Activated naive CD8-positive, alpha-beta T cell treated with anti-CD3 and anti-CD28 coated beads for 36 hours (primary cell): ENCODE measurements at regions not wholly inside any gene's neighbourhood (a gene's known extent, or its start where the extent isn't known, plus 50 kb on each side); places are given as distances from the start of the nearest gene placed in this dataset.
"Not testable (repeated sequence)": the region's sequence is repeated elsewhere in the genome, so short reads cannot be mapped to it uniquely, and the experiment has no call there.

Source experiments
- DNase-seq: peaks from one replicate; pipeline ENCODE4 v3.0.0; 2021
- H3K27ac Mint-ChIP-seq: one replicate; pipeline ENCODE4 v1.8.0; 2022; ENCODE audit warnings: mild to moderate bottlenecking, moderate library complexity, mixed read lengths
- H3K27me3 Mint-ChIP-seq: one replicate; pipeline ENCODE4 v1.8.0; 2022; ENCODE audit warnings: mild to moderate bottlenecking, mixed read lengths
- H3K36me3 Mint-ChIP-seq: one replicate; pipeline ENCODE4 v1.8.0; 2021; ENCODE audit warnings: mild to moderate bottlenecking, mixed read lengths
- H3K4me1 Mint-ChIP-seq: one replicate; pipeline ENCODE4 v1.8.0; 2021; ENCODE audit warnings: mixed read lengths
- H3K4me3 Mint-ChIP-seq: one replicate; pipeline ENCODE4 v1.8.0; 2022; ENCODE audit warnings: mild to moderate bottlenecking, moderate library complexity, mixed read lengths
- H3K9me3 Mint-ChIP-seq: one replicate; pipeline ENCODE4 v1.8.0; 2022; ENCODE audit warnings: mixed read lengths

- H3K9me3 Mint-ChIP-seq, result peaks cover 4% of the 10 kb centered on the region
- no peaks in the 10 kb centered on the region for H3K36me3 Mint-ChIP-seq
- no peak overlapping the region for H3K27ac Mint-ChIP-seq
- peaks cover 41% of the 10 kb centered on the region for H3K27me3 Mint-ChIP-seq
- no peak for DNase-seq
- no peak overlapping the region for H3K4me3 Mint-ChIP-seq
- no peaks in the 10 kb centered on the region for H3K4me1 Mint-ChIP-seq
These were observed 77.6 kb downstream of the SETD4 start for GRCh38 chr21:35982717-35983116.

DNA sequence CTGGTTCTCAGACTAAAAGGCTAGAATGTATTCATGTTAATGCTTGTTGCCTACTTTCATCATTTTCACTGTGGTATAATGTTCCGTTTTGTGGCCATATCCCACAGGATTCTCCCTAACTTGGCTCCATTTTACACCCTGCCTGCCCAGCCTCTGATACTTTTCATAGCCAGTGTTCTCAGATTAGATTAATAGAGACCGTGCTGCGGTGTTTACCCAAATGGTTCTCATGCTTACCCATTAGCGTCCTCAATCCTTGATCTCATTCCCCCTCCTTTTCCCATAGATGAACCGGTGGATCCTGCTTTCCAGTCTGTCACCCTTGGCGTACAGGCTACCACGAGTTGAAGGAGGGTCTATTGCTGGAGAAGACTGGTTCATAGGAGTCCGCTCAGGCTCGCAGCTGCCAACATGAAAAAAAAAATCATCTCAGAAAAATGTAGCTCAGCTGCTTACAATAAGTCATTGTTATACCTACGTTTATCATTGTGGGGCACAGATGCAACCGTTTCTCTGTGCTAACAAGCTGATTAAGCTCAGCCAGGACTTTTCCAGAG is 78.7 kb downstream of the SETD4 start:
- Mint-ChIP-seq H3K4me3 (no peak overlapping the region), H3K4me1 (no peaks in the 10 kb centered on the region), H3K27ac (no peak overlapping the region), H3K27me3 (peaks cover 36% of the 10 kb centered on the region), H3K9me3 (peaks cover 4% of the 10 kb centered on the region), H3K36me3 (no peaks in the 10 kb centered on the region)
- no peak for DNase-seq

DNA sequence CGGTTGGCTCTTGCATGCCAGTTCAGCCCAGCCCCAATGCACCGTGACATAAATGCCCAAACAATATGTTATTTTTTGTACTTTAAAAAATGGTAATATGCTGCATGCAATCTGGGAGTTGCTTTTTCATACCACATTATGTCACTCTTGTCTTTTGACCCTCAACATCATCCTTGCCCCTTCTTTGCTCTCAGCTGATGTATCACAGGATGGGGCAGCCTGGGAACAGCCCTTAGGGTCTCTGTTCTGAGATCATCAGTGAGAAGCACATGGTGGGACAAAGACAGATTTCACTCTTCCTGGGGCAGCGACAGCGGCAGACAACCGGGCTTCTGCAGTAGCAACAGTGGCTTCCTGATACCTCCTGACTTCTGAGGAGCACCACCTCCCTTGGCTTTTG is 79.5 kb downstream of the SETD4 start:
- peaks cover 4% of the 10 kb centered on the region for H3K9me3 Mint-ChIP-seq
- H3K4me3 Mint-ChIP-seq, result no peak overlapping the region
- no peaks in the 10 kb centered on the region for H3K36me3 Mint-ChIP-seq
- H3K27ac Mint-ChIP-seq, result no peak overlapping the region
- no peaks in the 10 kb centered on the region for H3K4me1 Mint-ChIP-seq
- DNase-seq, result no peak
- peaks cover 32% of the 10 kb centered on the region for H3K27me3 Mint-ChIP-seq

GRCh38 chr21:35977860-35978259 is 82.5 kb downstream of the SETD4 start:
- H3K4me1 Mint-ChIP-seq, H3K36me3 Mint-ChIP-seq, H3K4me3 Mint-ChIP-seq, DNase-seq, H3K27ac Mint-ChIP-seq, H3K9me3 Mint-ChIP-seq: not testable (repeated sequence)
- H3K27me3 Mint-ChIP-seq, result peaks cover 15% of the 10 kb centered on the region

DNA sequence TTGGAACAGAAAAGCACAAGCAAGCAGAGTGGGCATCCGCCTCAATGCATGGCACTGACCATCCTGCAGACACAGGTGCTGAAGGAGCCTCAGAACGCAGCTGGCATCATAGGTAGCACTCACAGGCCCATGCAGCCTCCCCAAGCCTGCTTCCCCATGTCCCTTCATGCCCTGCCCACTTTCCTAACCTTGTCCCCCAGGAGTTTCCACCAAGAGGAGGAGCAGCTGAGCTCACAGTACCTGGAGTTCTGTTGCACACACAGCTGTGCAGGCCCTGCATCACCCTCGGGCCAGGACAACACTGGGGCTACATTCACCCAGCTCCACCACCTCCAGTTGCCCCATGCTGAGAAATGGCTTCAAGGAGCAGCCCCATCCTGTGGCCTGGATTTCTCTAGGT is 83.4 kb downstream of the SETD4 start:
- H3K4me3 Mint-ChIP-seq, result no peak overlapping the region

DNA sequence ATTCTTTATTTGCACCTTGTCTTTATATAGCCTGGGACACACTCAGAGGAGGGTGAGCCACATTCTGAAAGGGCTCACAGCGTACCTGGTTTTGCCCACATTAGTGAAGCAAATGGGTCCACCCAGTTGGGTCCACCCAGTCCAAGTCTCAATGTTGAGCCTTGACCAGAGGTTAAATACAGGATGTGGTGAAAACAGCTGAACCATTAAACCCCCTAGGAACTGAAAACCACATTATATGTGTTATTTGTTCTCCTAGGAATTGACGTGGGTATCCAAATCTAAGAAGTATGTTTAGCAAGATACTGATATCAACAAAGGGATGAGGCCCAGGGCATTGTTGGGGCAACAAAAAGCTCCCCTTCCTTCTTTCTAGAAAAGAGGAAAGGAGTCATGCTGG is 83.8 kb downstream of the SETD4 start:
- DNase-seq, result no peak
- Mint-ChIP-seq H3K36me3 (no peaks in the 10 kb centered on the region), H3K9me3 (peaks cover 4% of the 10 kb centered on the region), H3K27ac (no peak overlapping the region), H3K4me3 (no peak overlapping the region), H3K4me1 (no peaks in the 10 kb centered on the region), H3K27me3 (peaks cover 13% of the 10 kb centered on the region)

More for the DNA sequence above, 83.4 kb downstream of the SETD4 start:
- no peak overlapping the region for H3K27ac Mint-ChIP-seq
- DNase-seq, result no peak
- no peaks in the 10 kb centered on the region for H3K36me3 Mint-ChIP-seq
- peaks cover 15% of the 10 kb centered on the region for H3K27me3 Mint-ChIP-seq
- no peaks in the 10 kb centered on the region for H3K4me1 Mint-ChIP-seq
- peaks cover 4% of the 10 kb centered on the region for H3K9me3 Mint-ChIP-seq

DNA sequence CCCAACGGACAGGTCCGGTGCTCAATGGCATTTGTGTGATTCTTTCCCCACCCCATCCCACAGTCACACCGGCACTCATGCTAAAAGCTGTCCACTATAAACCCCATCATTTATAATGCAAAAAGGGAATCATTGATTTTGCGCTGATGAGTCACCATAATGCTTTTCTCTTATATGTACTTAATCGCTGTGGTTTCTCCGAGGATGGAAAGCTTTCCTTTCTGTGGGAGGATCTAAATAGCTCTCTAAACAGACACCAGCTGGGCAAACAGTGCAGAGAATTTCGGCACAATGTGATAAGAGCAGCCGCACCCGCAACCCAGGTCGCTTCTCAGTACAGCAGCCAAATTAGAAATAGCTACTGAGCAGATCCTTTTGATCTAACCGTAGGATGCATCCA is 85.6 kb downstream of the SETD4 start:
- Mint-ChIP-seq H3K9me3 (peaks cover 4% of the 10 kb centered on the region), H3K27me3 (peaks cover 9% of the 10 kb centered on the region), H3K36me3 (no peaks in the 10 kb centered on the region), H3K4me3 (no peak overlapping the region), H3K27ac (no peak overlapping the region), H3K4me1 (no peaks in the 10 kb centered on the region)
- no peak for DNase-seq

DNA sequence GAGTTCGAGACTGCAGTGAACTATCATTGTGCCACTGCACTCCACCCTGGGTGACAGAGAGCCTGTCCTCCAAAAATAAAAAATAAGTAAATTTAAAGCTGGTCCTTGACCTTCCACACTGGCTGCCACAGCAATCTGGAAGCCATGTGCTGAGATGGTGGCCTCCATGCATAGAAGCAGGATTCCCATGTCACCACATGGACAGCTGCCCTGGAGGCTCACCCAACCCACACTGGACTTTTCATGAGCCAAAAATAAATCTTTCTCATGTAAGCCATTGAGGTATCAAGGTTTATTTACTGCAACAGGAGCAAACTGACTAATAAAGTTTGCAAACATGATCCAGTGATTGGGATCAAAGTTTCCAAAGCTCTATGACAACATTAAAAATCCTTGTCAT is 88.5 kb downstream of the SETD4 start:
- Mint-ChIP-seq H3K4me1 (no peaks in the 10 kb centered on the region), H3K27ac (no peak overlapping the region), H3K9me3 (no peaks in the 10 kb centered on the region), H3K36me3 (no peaks in the 10 kb centered on the region), H3K27me3 (no peaks in the 10 kb centered on the region), H3K4me3 (no peak overlapping the region)
- DNase-seq, result no peak

- Mint-ChIP-seq H3K27me3 (peaks cover under 1% of the 10 kb centered on the region), H3K4me1 (no peaks in the 10 kb centered on the region), H3K27ac (no peak overlapping the region), H3K9me3 (no peaks in the 10 kb centered on the region), H3K4me3 (no peak overlapping the region), H3K36me3 (no peaks in the 10 kb centered on the region)
- no peak for DNase-seq
These were observed 91.0 kb downstream of the SETD4 start for GRCh38 chr21:35969281-35969680.

GRCh38 chr21:35968564-35968963 is 91.8 kb downstream of the SETD4 start:
- H3K4me3 Mint-ChIP-seq, result no peak overlapping the region
- no peak for DNase-seq
- H3K4me1 Mint-ChIP-seq, result no peaks in the 10 kb centered on the region
- no peaks in the 10 kb centered on the region for H3K36me3 Mint-ChIP-seq
- no peak overlapping the region for H3K27ac Mint-ChIP-seq
- H3K9me3 Mint-ChIP-seq, result no peaks in the 10 kb centered on the region
- H3K27me3 Mint-ChIP-seq, result peaks cover 3% of the 10 kb centered on the region

DNA sequence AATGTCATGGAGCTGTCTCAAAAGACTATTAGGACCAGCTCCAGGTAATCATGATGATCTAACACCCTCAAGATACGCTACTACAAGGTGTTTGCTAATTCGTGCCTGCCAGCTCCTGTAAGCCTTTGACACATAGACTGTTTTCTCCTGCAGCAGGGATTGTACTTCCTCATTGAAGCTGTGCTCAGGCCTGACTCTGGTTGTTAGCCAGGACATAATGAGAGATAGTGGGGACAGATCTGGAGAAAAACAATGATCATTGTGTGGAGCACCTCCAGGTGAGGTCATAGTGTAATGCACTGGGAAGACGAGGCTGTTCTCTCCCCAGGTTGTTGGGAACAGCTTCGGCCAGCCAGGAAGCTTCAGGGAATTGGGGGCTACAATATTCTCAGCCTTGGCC is 94.6 kb downstream of the SETD4 start:
- no peak for DNase-seq
- H3K9me3 Mint-ChIP-seq, result no peaks in the 10 kb centered on the region
- no peaks in the 10 kb centered on the region for H3K36me3 Mint-ChIP-seq
- H3K4me3 Mint-ChIP-seq, result no peak overlapping the region
- H3K27me3 Mint-ChIP-seq, result peaks cover 11% of the 10 kb centered on the region
- H3K4me1 Mint-ChIP-seq, result no peaks in the 10 kb centered on the region
- no peak overlapping the region for H3K27ac Mint-ChIP-seq

DNA sequence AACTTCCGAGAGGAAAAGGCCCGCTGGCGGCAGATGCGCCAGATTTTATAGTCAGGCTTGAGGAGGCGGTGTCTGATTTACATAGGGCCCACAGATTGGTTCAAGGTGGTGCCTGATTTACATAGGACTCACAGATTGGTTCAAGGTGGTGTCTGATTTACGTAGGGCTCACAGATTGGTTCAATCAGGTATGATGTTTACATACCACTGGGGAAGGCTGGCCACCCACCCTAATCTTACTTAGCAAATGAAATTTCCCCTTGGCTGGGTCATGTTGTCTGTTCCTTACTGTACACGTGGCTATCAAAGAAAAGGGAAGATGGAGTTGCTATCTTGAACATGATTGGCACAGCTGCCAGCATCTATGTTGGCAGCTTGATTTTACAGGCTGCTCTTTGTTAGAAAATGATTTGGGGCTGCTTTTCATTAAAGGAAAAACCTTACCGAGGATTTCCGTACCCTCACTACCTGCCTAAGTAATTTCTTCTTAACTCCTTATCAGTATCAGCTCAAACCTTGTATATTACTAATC is 96.3 kb downstream of the SETD4 start:
- no peaks in the 10 kb centered on the region for H3K4me1 Mint-ChIP-seq
- peaks cover 14% of the 10 kb centered on the region for H3K27me3 Mint-ChIP-seq
- no peak overlapping the region for H3K27ac Mint-ChIP-seq
- no peaks in the 10 kb centered on the region for H3K9me3 Mint-ChIP-seq
- no peaks in the 10 kb centered on the region for H3K36me3 Mint-ChIP-seq
- H3K4me3 Mint-ChIP-seq, result no peak overlapping the region
- DNase-seq, result no peak

DNA sequence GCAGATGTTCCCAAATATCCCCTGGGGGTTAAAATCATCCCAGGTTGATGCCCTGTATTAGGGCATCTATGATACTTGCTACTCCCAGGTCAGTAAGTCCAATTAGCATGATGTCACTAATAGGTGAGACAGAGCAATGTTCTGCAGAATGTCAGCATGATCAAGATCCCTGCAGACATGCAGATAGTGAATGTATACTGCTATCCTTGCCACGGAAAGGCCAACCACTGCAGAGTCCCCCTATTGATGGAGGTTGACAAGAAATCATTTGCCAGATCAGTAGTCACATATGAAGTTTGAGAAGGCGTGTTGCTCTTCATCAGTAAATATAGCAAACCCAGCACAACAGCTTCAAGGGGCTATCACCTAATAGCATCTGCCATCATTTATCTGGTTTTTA is 97.4 kb downstream of the SETD4 start:
- Mint-ChIP-seq H3K4me1 (no peaks in the 10 kb centered on the region), H3K9me3 (no peaks in the 10 kb centered on the region), H3K27me3 (peaks cover 14% of the 10 kb centered on the region), H3K36me3 (no peaks in the 10 kb centered on the region), H3K27ac (no peak overlapping the region), H3K4me3 (no peak overlapping the region)
- DNase-seq, result no peak

GRCh38 chr21:35954066-35954465 is 106.3 kb downstream of the SETD4 start:
- Mint-ChIP-seq H3K9me3 (no peaks in the 10 kb centered on the region), H3K4me1 (no peaks in the 10 kb centered on the region), H3K27ac (no peak overlapping the region), H3K27me3 (peaks cover 14% of the 10 kb centered on the region), H3K4me3 (no peak overlapping the region), H3K36me3 (no peaks in the 10 kb centered on the region)
- DNase-seq, result no peak

GRCh38 chr21:35953597-35953996 is 106.7 kb downstream of the SETD4 start:
- Mint-ChIP-seq H3K27me3 (peaks cover 14% of the 10 kb centered on the region), H3K9me3 (no peaks in the 10 kb centered on the region), H3K27ac (no peak overlapping the region), H3K4me1 (no peaks in the 10 kb centered on the region), H3K4me3 (no peak overlapping the region), H3K36me3 (no peaks in the 10 kb centered on the region)
- no peak for DNase-seq

DNA sequence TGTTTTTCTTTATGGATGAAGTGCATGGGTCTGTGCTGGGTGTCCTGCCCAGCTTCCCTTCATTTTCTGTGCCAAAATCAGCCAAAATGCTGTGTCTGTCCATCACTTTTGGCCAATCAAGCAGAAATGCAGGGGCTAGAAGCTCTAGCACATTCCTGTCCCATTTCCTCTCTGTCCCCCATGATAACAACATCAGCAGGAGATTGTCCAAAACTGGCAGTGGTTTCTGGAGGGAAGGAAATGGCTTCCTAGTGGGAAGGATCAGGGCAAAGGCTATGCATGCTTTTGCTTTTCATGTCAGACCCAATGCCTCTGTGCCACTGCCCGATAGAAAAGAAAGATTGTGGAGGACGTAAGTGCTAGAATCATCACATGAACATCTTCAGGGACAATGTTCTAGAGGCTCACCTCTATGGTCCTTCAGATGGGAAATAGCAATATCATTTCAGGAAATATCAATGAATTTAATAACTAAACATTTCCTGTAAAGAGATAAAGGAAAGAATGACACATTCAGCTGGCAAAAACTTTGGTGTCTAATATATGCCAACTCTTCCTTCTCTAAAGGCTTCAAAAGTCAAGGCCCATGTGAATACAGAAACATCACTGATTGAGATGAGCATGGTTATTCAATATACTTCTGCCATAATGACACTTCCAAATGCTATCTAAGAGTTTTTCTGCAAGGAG is 107.5 kb downstream of the SETD4 start:
- no peaks in the 10 kb centered on the region for H3K4me1 Mint-ChIP-seq
- H3K27me3 Mint-ChIP-seq, result peaks cover 14% of the 10 kb centered on the region
- no peak overlapping the region for H3K4me3 Mint-ChIP-seq

More for the DNA sequence above, 107.5 kb downstream of the SETD4 start:
- DNase-seq, result no peak
- Mint-ChIP-seq H3K36me3 (no peaks in the 10 kb centered on the region), H3K27ac (no peak overlapping the region), H3K9me3 (no peaks in the 10 kb centered on the region)
